Heart left ventricle (tissue), 16 donors: ENCODE measurements at regions not wholly inside any gene's neighbourhood (a gene's known extent, or its start where the extent isn't known, plus 50 kb on each side); places are given as distances from the start of the nearest gene placed in this dataset.

Experiments
- ATAC-seq, 4 donors: fragments of 200-7000 bp; cut with Tn5 transposase; one replicate each; pipeline ENCODE4 v1.9.1; 2020 to 2022; ENCODE audit warnings: moderate library complexity in 4 of 4, mild to moderate bottlenecking in 3 of 4, moderate number of reproducible peaks in 1 of 4
- DNase-seq, 5 donors: peaks; one replicate each; pipeline ENCODE4 v3.0.0-alpha.2; 2020
- H3K27ac ChIP-seq, 12 donors: fragments of 200-600 bp; sonication (generic) in 4 of 12; one replicate each; pipeline versions ENCODE4 v1.5.0 to v1.8.0; 2016 to 2022; ENCODE audit warnings: mild to moderate bottlenecking in 2 of 12
- H3K27me3 ChIP-seq, 9 donors: fragments of 200-600 bp; sonication (generic) in 2 of 9; one replicate each; pipeline versions ENCODE4 v1.5.1 to v1.8.0; 2016 to 2022; ENCODE audit warnings: mild to moderate bottlenecking in 3 of 9
- H3K36me3 ChIP-seq, 9 donors: fragments of 200-600 bp; sonication (generic) in 2 of 9; one replicate each; pipeline versions ENCODE4 v1.5.0 to v1.8.0; 2018 to 2022; ENCODE audit warnings: mild to moderate bottlenecking in 2 of 9
- H3K4me1 ChIP-seq, 12 donors: fragments of 200-600 bp; sonication (generic) in 4 of 12; one replicate each; pipeline versions ENCODE4 v1.5.0 to v1.8.0; 2016 to 2022; ENCODE audit warnings: mild to moderate bottlenecking in 3 of 12
- H3K4me3 ChIP-seq, 12 donors: fragments of 200-600 bp; sonication (generic) in 4 of 12; one replicate each; pipeline versions ENCODE4 v1.5.0 to v1.8.0; 2017 to 2022; ENCODE audit warnings: mild to moderate bottlenecking in 9 of 12, moderate library complexity in 4 of 12
- H3K9me3 ChIP-seq, 12 donors: fragments of 200-600 bp; sonication (generic) in 4 of 12; one replicate each; pipeline versions ENCODE4 v1.5.0 to v1.8.0; 2016 to 2022; ENCODE audit warnings: mild to moderate bottlenecking in 1 of 12
- CTCF ChIP-seq, 12 donors: fragments of 200-600 bp; sonication (generic) in 4 of 12; IDR thresholded peaks; one replicate each; pipeline versions ENCODE4 v1.5.0 to v1.8.0; 2018 to 2022; ENCODE audit warnings: antibody characterized with exemption in 12 of 12, mild to moderate bottlenecking in 5 of 12
- POLR2A ChIP-seq, 2 donors: fragments of 450-650 bp; IDR thresholded peaks; one replicate each; pipeline ENCODE4 v1.6.1; 2017; ENCODE audit warnings: antibody characterized with exemption in 2 of 2, mild to moderate bottlenecking in 2 of 2, moderate library complexity in 2 of 2
- WGBS, 4 donors: extraction: QIAGEN DNeasy Blood & Tissue Kit in 2 of 4; methylation state at CpG; one replicate each; pipeline versions ENCODE4 v1.1.5 to v1.1.7; 2013 to 2018; 5-methylcytosine and 5-hydroxymethylcytosine counted together
- intact Hi-C, 10 donors: fragments of 100-400 bp; cut with DNase I; formaldehyde crosslinking; loops; one replicate each; pipeline versions ENCODE4 v1.11.1 to v1.14.2; 2022
- donor health status: ischemic (EF 13 %, LVEDD 7.1; RV severe dilation, severe dysfunction).
- donor health status: healthy with polysubstance abuse.
- donor health status: DM: no; HTN: yes; CAD: no.
- donor health status: DM: no; HTN: no; CAD: no.
- donor health status: ischemic (EF 25% LVEDD 6.9; RV normal size, moderate dysfunction).
- donor health status: ischemic (EF 25% LVEDD 5.7; RV mildly dilated, moderate dysfunction).
- donor health status: healthy.
- donor health status: DM: yes; HTN: yes; CAD: no.
- donor health status: ischemic (EF 35%, LVEDD 5.7; RV mildly dilated, moderate dysfunction).
- donor health status: nonischemic (EF 11% LVEDD 7.7; RV severe dilation, severe dysfunction).
- donor health status: DM: yes; HTN: yes; CAD: no.
- donor health status: PGD.
- donor health status: ischemic (EF 29% LVEDD 5.4; RV normal size, mild dysfunction).
- donor health status: nonischemic (EF 23%, LVEDD 6.1; RV moderate dilation, normal function).

DNA sequence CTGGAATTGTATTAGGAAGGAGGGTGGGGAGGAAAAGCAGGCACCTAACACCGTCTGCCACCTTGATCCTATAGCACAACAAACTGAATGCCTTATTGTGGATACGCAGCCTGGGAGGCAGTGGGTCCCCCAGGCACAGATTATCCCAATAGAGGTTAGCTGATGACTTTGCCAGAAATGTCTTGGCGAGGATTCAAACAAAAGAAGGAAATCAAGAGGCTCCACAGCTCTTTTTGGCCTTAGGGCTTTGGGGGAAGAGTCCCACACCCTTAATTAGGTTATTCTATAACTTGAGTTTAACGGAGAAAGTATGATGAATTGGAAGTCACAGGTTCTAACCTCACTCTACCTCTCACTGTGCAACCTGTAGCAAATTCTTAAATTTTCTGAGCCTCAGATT is 102.0 kb downstream of the MRPL14 start:
- intact Hi-C loops = no loop called here
- ATAC-seq (no peak), DNase-seq (no peak)
- 47 to 62% (median 59%) methylated on average over 4 of the region's 4 CpGs for WGBS, 4 donors
- no peaks in the 10 kb centered on the region for H3K9me3 ChIP-seq
- H3K36me3 ChIP-seq = no peaks in the 10 kb centered on the region
- H3K27me3 ChIP-seq = no peaks in the 10 kb centered on the region
- H3K4me3 ChIP-seq = no peak overlapping the region
- H3K27ac ChIP-seq = no peak overlapping the region
- H3K4me1 ChIP-seq = peaks cover 0 to 7% (median 0%) of the 10 kb centered on the region in 12 donors
- TF ChIP-seq POLR2A (IDR thresholded peaks at IDR 0.05) (no peak), CTCF (IDR thresholded peaks at IDR 0.05) (no peak)

- 64 to 74% (median 71%) methylated on average over 7 of the region's 7 CpGs for WGBS, 4 donors
- intact Hi-C loops = no loop called here
- peak in 1 of 4 donors; percentile 22 for ATAC-seq
These were observed 102.6 kb downstream of the MRPL14 start for GRCh38 chr6:44024574-44025219.

GRCh38 chr6:44023586-44024454 is 103.4 kb downstream of the MRPL14 start:
- WGBS, 4 donors = 76 to 92% (median 83%) methylated on average over 6 to 8 of the region's 8 CpGs
- intact Hi-C loops = no loop called here
- Histone ChIP-seq H3K4me1 (peaks cover 0 to 10% (median 0%) of the 10 kb centered on the region in 12 donors), H3K27ac (no peak overlapping the region), H3K9me3 (no peaks in the 10 kb centered on the region), H3K36me3 (no peaks in the 10 kb centered on the region), H3K4me3 (no peak overlapping the region), H3K27me3 (no peaks in the 10 kb centered on the region)
- TF ChIP-seq POLR2A (IDR thresholded peaks at IDR 0.05) (no peak), CTCF (IDR thresholded peaks at IDR 0.05) (no peak)
- ATAC-seq = no peak
- DNase-seq = no peak

More at GRCh38 chr6:44024574-44025219, 102.6 kb downstream of the MRPL14 start:
- no peak overlapping the region for H3K4me3 ChIP-seq
- TF ChIP-seq POLR2A (IDR thresholded peaks at IDR 0.05) (no peak), CTCF (IDR thresholded peaks at IDR 0.05) (no peak)
- H3K9me3 ChIP-seq = no peaks in the 10 kb centered on the region
- H3K27ac ChIP-seq = no peak overlapping the region
- DNase-seq = no peak
- no peaks in the 10 kb centered on the region for H3K36me3 ChIP-seq
- peaks cover 0 to 7% (median 0%) of the 10 kb centered on the region in 12 donors for H3K4me1 ChIP-seq
- no peaks in the 10 kb centered on the region for H3K27me3 ChIP-seq

DNA sequence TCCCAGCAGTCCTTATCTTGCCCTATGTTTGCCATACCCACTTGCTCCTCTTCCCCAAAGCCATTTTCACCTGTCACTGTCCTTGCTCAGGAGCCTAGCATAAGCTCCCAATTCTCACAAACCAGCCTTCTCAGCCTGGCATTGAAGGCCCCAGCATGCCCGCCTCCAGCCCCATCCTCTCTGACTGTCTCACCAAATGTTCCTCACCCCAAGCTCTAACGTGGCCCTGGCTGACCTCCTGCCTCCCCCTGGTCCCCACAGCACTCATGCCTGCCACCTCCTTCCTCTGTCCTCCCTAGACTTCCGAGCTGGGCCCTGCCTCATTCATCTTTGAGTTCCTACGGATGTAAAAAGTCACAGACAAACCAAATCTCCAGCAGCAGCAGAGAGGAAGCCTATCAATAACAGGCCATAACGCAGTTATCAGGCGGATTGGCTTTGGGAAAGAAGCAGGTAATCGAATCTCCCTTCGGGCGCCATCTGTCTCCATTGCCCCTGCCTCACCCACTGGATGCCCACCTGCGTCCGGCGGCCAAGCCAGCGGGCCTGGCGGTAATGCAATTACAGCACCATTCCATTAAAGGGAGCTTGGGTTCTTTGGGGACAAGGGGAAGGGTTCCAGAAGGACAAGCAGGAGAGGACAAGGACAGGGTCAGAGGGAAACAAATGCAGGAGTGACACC is 104.4 kb downstream of the MRPL14 start:
- 92 to 93% (median 92%) methylated on average over 14 of the region's 14 CpGs for WGBS, 4 donors
- H3K9me3 ChIP-seq = no peaks in the 10 kb centered on the region
- no peak overlapping the region for H3K4me3 ChIP-seq
- TF ChIP-seq POLR2A (IDR thresholded peaks at IDR 0.05) (no peak), CTCF (IDR thresholded peaks at IDR 0.05) (no peak)
- no peak for ATAC-seq
- no peaks in the 10 kb centered on the region for H3K36me3 ChIP-seq
- DNase-seq = no peak
- H3K27me3 ChIP-seq = no peaks in the 10 kb centered on the region
- no peak overlapping the region for H3K27ac ChIP-seq
- intact Hi-C loops = no loop called here
- H3K4me1 ChIP-seq = peaks cover 0 to 10% (median 0%) of the 10 kb centered on the region in 12 donors
